ENCODE measurements at regions not wholly inside any gene's neighbourhood (a gene's known extent, or its start where the extent isn't known, plus 50 kb on each side); places are given as distances from the start of the nearest gene placed in this dataset.

DNA sequence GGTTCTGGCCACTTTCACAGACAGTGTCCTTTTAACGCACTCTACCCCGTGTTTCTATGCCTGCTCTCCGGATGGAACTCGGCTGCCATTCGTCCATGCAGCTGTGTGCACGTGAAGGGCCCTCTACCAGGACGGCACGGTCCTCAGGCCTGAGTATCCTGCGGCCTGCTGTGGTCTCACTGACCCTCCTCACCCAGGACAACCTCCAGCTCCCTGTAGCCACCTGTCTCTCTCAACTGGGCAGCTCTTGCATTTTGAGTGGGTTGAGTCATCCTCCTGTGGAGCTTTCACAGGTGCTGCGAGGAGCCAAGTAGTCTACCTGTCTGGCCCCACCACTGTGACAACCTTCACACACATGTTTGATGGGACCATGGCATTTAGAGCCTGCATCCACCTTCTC, 321.7 kb upstream of the TSHZ3 start:
- TF ChIP-seq, protein P1, sequence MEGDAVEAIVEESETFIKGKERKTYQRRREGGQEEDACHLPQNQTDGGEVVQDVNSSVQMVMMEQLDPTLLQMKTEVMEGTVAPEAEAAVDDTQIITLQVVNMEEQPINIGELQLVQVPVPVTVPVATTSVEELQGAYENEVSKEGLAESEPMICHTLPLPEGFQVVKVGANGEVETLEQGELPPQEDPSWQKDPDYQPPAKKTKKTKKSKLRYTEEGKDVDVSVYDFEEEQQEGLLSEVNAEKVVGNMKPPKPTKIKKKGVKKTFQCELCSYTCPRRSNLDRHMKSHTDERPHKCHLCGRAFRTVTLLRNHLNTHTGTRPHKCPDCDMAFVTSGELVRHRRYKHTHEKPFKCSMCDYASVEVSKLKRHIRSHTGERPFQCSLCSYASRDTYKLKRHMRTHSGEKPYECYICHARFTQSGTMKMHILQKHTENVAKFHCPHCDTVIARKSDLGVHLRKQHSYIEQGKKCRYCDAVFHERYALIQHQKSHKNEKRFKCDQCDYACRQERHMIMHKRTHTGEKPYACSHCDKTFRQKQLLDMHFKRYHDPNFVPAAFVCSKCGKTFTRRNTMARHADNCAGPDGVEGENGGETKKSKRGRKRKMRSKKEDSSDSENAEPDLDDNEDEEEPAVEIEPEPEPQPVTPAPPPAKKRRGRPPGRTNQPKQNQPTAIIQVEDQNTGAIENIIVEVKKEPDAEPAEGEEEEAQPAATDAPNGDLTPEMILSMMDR (IDR thresholded peaks at IDR 0.05): no peak
- TF ChIP-seq ZFX (IDR thresholded peaks at IDR 0.05; ENCODE audit: borderline replicate concordance): no peak
